ENCODE measurements at regions not wholly inside any gene's neighbourhood (a gene's known extent, or its start where the extent isn't known, plus 50 kb on each side); places are given as distances from the start of the nearest gene placed in this dataset.
A peak's percentile ranks its signal among the peaks of the same experiment; 100 is the strongest.
"Not testable (repeated sequence)": the region's sequence is repeated elsewhere in the genome, so short reads cannot be mapped to it uniquely, and the experiment has no call there.

GRCh38 chr12:25684070-25684469, 131.0 kb upstream of the LMNTD1 start:
- DNase-seq (ENCODE audit: low spot score) = no peak

- no peak for DNase-seq (ENCODE audit: low spot score)
Measured at GRCh38 chr12:25686351-25686750, 133.3 kb upstream of the LMNTD1 start.

GRCh38 chr12:25687226-25687625, 134.1 kb upstream of the LMNTD1 start:
- DNase-seq (ENCODE audit: low spot score) = no peak

- DNase-seq (ENCODE audit: low spot score) = not testable (repeated sequence)
Measured at GRCh38 chr12:25688851-25689250, 135.8 kb upstream of the LMNTD1 start.

- peak; percentile 43 for DNase-seq (ENCODE audit: low spot score)
Measured at GRCh38 chr12:25689996-25690501, 137.0 kb upstream of the LMNTD1 start.

GRCh38 chr12:25690996-25691864, 138.1 kb upstream of the LMNTD1 start:
- no peak for DNase-seq (ENCODE audit: low spot score)

- no peak for DNase-seq (ENCODE audit: low spot score)
Measured at GRCh38 chr12:25691865-25692114, 138.7 kb upstream of the LMNTD1 start.

- peak; percentile 11 for DNase-seq (ENCODE audit: low spot score)
Measured at GRCh38 chr12:25692115-25693035, 139.3 kb upstream of the LMNTD1 start.

GRCh38 chr12:25694072-25694471, 141.0 kb upstream of the LMNTD1 start:
- DNase-seq (ENCODE audit: low spot score) = peak; percentile 38

- DNase-seq (ENCODE audit: low spot score) = no peak
Measured at GRCh38 chr12:25695574-25695973, 142.5 kb upstream of the LMNTD1 start.

GRCh38 chr12:25698772-25699171, 145.7 kb upstream of the LMNTD1 start:
- no peak for DNase-seq (ENCODE audit: low spot score)

GRCh38 chr12:25699454-25699853, 146.4 kb upstream of the LMNTD1 start:
- no peak for DNase-seq (ENCODE audit: low spot score)

GRCh38 chr12:25701290-25701689, 148.2 kb upstream of the LMNTD1 start:
- DNase-seq (ENCODE audit: low spot score) = peak; percentile 78

- DNase-seq (ENCODE audit: low spot score) = no peak
Measured at GRCh38 chr12:25702553-25702952, 149.5 kb upstream of the LMNTD1 start.

GRCh38 chr12:25705261-25705660, 152.2 kb upstream of the LMNTD1 start:
- no peak for DNase-seq (ENCODE audit: low spot score)

- not testable (repeated sequence) for DNase-seq (ENCODE audit: low spot score)
Measured at GRCh38 chr12:25706646-25707045, 153.6 kb upstream of the LMNTD1 start.

- no peak for DNase-seq (ENCODE audit: low spot score)
Measured at GRCh38 chr12:25707056-25707455, 154.0 kb upstream of the LMNTD1 start.

- DNase-seq (ENCODE audit: low spot score) = no peak
Measured at GRCh38 chr12:25708661-25709060, 155.6 kb upstream of the LMNTD1 start.

GRCh38 chr12:25710128-25710527, 157.0 kb upstream of the LMNTD1 start:
- DNase-seq (ENCODE audit: low spot score) = no peak

GRCh38 chr12:25710938-25711605, 158.0 kb upstream of the LMNTD1 start:
- DNase-seq (ENCODE audit: low spot score) = peak; percentile 66

GRCh38 chr12:25712169-25712568, 159.1 kb upstream of the LMNTD1 start:
- no peak for DNase-seq (ENCODE audit: low spot score)

GRCh38 chr12:25713264-25713663, 160.2 kb upstream of the LMNTD1 start:
- no peak for DNase-seq (ENCODE audit: low spot score)

Measured in kidney tubule cell (primary cell).